AG09319 (cell line): ENCODE measurements at regions not wholly inside any gene's neighbourhood (a gene's known extent, or its start where the extent isn't known, plus 50 kb on each side); places are given as distances from the start of the nearest gene placed in this dataset.
"Not testable (repeated sequence)": the region's sequence is repeated elsewhere in the genome, so short reads cannot be mapped to it uniquely, and the experiment has no call there.

ENCODE experiments used
- DNase-seq: peaks from one replicate; pipeline ENCODE4 v3.0.0-alpha.2; 2010; ENCODE audit warnings: low read depth; ENCODE audit errors: extremely low read depth
- TF ChIP-seq, protein P1 (sequence below): IDR thresholded peaks from 2 replicates; pipeline ENCODE4 v1.5.1; 2011; ENCODE audit warnings: low read depth, mild to moderate bottlenecking, inconsistent platforms, low read length, moderate library complexity

DNA sequence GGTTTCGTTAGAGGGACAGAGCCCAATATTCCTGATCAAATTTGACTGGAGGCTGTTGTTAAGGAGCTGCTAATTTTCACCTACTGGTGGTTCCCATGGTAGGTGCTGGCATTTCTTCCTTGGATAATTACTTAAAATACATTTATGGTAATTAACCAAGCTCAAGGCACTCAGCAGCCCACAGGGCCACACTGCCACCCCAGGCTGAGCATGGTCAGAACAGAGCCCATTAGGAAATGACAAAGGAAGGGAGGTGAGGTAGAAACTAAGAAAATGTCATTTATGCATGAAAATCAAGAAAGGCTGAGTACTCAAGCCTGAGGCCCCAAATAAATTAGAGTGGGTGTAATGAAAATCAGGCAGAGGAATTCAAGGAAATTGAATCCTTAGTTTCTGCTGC is 510.2 kb upstream of the GYPC start:
- no peak for DNase-seq
- TF ChIP-seq, protein P1, sequence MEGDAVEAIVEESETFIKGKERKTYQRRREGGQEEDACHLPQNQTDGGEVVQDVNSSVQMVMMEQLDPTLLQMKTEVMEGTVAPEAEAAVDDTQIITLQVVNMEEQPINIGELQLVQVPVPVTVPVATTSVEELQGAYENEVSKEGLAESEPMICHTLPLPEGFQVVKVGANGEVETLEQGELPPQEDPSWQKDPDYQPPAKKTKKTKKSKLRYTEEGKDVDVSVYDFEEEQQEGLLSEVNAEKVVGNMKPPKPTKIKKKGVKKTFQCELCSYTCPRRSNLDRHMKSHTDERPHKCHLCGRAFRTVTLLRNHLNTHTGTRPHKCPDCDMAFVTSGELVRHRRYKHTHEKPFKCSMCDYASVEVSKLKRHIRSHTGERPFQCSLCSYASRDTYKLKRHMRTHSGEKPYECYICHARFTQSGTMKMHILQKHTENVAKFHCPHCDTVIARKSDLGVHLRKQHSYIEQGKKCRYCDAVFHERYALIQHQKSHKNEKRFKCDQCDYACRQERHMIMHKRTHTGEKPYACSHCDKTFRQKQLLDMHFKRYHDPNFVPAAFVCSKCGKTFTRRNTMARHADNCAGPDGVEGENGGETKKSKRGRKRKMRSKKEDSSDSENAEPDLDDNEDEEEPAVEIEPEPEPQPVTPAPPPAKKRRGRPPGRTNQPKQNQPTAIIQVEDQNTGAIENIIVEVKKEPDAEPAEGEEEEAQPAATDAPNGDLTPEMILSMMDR, result no peak

- TF ChIP-seq, protein P1, result no peak
These were observed 501.6 kb upstream of the GYPC start for GRCh38 chr2:126154256-126154785.

GRCh38 chr2:126160950-126161349 is 495.0 kb upstream of the GYPC start:
- not testable (repeated sequence) for DNase-seq

More at GRCh38 chr2:126154256-126154785, 501.6 kb upstream of the GYPC start:
- no peak for DNase-seq

GRCh38 chr2:126172631-126173184 is 483.2 kb upstream of the GYPC start:
- TF ChIP-seq, protein P1, result no peak
- DNase-seq, result no peak

DNA sequence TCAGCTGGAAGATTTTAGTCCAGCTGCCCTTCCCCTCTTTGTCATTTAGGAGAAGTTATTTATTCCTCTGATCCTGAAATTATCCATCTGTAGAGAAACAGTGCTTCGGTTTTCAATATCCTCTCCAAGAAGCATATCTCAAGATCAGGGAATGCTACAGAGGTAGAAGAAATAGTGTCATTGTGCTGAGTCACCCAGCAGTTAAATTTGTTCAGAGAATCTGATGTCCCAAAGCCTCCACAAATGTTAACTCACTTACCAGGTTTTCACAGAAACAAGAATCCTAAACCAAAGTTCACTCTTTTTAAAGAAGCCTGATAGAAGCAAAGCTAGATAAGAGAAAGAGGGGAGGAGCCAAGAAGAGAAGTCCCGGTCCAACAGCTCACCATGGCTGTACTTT is 480.7 kb upstream of the GYPC start:
- TF ChIP-seq, protein P1, result no peak
- DNase-seq, result no peak

DNA sequence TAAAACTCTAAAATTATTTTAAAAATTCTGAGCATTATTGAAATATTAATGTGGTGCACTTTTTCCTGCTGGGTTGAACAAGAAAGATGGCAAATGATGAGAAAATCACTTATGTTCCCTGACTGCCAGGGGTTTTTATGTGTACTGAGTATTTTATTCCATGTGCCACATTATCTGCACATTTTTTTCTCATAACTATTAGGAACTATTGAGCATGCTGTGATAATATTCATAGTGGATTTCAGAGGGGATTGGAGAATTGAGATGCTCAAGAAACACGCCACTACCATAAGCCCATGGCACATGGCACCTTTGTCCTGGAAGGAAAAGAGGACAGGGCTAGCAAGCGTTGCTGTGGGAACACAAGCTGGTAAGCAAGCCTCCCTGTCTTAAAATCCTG is 478.5 kb upstream of the GYPC start:
- no peak for DNase-seq
- TF ChIP-seq, protein P1, result no peak

DNA sequence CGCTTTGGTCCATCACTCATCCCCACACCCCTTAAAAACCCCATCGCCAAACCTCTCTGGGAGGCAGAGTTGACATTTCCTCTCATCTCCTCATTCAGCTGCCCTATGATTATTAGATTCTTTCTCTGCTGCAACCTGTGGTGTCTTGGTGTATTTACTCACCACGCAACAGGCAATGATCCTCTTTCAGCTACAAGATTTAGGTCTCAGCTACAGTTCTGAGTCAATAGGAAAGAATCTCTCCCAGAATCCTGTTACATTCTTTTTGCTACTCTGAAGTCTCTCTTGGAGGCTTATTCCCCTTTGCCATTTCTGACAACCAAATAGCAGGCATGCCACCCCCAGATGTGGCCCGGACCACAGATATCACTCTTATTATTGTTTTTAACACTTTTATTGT is 468.3 kb upstream of the GYPC start:
- no peak for DNase-seq
- TF ChIP-seq, protein P1, result no peak

DNA sequence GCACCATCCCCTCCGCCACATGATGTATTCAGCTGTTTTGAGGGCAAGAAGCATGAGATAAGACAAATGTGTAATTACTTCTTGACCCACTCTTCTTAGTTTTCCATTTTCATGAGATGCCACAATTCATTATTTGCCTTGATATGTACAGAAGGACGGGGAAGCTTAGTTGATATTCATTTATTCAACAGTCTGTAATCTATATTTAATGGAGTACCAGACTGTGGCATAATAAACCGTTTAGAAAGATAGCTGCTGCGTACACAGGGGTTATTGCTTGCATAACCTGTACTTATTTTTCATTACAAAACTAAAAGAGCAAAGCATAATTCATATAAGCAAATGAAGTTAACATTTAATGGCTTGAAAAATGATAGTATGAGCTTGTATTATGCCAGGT is 466.4 kb upstream of the GYPC start:
- TF ChIP-seq, protein P1, result no peak
- DNase-seq, result no peak
